Muscle layer of duodenum (tissue), 2 donors: ENCODE measurements at regions not wholly inside any gene's neighbourhood (a gene's known extent, or its start where the extent isn't known, plus 50 kb on each side); places are given as distances from the start of the nearest gene placed in this dataset.

ENCODE experiments used
- H3K27ac ChIP-seq: one replicate; pipeline ENCODE4 v1.7.0; 2013; ENCODE audit warnings: mild to moderate bottlenecking, low read length
- H3K27me3 ChIP-seq: one replicate; pipeline ENCODE4 v1.7.0; 2013; ENCODE audit warnings: low read depth, mild to moderate bottlenecking, control low read depth, low read length
- H3K36me3 ChIP-seq, 2 donors: one replicate each; pipeline ENCODE4 v1.7.0; 2013; ENCODE audit warnings: low read length in 2 of 2, control low read depth in 1 of 2, mild to moderate bottlenecking in 1 of 2; ENCODE audit not compliant: insufficient read depth in 2 of 2, control insufficient read depth in 1 of 2
- H3K4me1 ChIP-seq, 2 donors: one replicate each; pipeline ENCODE4 v1.7.0; 2013; ENCODE audit warnings: low read length in 2 of 2, mild to moderate bottlenecking in 2 of 2, control low read depth in 1 of 2, moderate library complexity in 1 of 2; ENCODE audit not compliant: insufficient read depth in 2 of 2, control insufficient read depth in 1 of 2
- H3K4me3 ChIP-seq, 2 donors: one replicate each; pipeline ENCODE4 v1.7.0; 2013; ENCODE audit warnings: low read length in 2 of 2, low read depth in 1 of 2, mild to moderate bottlenecking in 1 of 2
- H3K9me3 ChIP-seq, 2 donors: one replicate each; pipeline ENCODE4 v1.7.0; 2013; ENCODE audit warnings: low read length in 2 of 2, control low read depth in 1 of 2, mild to moderate bottlenecking in 1 of 2; ENCODE audit not compliant: control insufficient read depth in 1 of 2
- donor health status: healthy.

DNA sequence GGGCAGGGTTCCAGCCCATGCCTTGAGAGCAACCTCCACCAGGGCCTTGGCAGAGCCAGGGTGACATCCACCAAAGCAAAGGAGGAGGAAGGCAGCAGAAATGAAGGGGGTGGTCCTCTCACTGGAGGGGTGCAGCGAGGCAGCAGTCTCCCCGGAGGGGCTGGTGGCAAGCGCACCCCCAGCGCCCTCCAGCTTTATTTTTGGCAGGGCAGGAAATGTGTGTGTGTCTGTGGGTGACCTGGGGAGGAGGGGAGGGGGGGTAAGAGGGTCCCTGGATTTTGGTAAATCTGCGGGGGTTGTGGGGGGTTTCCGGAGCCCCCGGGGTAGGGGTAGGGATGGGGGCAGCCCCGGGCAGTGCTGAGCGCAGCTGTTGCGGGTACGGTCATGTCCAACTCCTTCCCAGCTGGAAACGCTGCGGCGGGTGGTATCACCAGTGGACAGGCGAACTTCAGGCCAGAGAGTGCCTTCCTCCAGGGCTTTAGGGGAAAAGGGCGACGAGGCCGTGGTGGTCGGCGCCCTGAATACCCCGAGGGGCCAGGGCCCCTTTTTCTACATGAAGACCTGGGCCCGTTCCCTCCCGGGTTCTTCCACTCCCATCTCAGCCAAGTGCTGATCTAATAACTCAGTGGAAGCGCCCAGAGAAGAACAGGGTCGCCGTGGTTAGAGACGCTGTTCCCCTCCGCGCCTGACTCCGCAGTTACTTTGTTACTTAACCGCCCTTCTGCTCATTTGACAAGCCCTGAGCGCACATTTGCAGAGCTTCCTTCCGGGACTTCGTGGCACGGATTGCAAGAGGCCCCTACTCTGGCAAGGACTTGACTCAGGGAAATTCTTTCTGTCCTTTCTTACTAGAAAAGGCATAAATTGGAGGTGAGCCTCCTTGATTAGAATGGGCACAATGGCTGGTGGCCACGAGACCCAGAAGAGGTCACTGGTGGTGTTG is 55.2 kb downstream of the FOS start:
- no peaks in the 10 kb centered on the region for H3K27me3 ChIP-seq
- H3K4me3 ChIP-seq = peak overlapping the region; percentile 35 to 42
- peaks cover 0 to 4% of the 10 kb centered on the region in 2 donors for H3K4me1 ChIP-seq
- no peaks in the 10 kb centered on the region for H3K9me3 ChIP-seq
- peak overlapping the region; percentile 57 for H3K27ac ChIP-seq
- no peaks in the 10 kb centered on the region for H3K36me3 ChIP-seq

DNA sequence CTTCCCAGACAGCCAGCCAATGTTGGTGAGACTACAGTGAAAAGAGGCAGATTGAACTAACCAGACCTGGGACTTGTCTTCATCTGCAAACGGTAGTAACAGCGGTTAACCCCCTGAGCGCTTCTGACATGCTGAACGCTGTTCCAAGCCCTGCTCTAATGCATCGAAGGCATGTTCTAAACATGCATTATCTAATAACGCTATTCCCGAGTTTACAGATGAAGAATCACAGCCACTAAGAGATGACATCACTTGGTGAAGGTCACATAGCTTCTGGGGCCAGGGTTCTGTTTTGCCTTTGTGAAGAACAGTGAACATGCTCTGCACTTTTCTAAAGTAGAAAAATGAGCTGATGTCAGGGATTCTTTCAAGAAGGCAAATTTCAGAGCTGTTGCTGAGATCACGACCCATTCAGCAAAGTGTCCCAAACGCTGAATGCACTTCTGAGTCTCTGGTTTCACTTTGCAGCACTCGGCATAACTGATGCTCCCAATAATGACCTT is 56.0 kb downstream of the FOS start:
- no peaks in the 10 kb centered on the region for H3K9me3 ChIP-seq
- H3K27me3 ChIP-seq = no peaks in the 10 kb centered on the region
- peaks cover 0 to 11% of the 10 kb centered on the region in 2 donors for H3K4me1 ChIP-seq
- no peaks in the 10 kb centered on the region for H3K36me3 ChIP-seq
- H3K4me3 ChIP-seq = peak overlapping the region; percentile 35 to 42
- peak overlapping the region; percentile 57 for H3K27ac ChIP-seq

DNA sequence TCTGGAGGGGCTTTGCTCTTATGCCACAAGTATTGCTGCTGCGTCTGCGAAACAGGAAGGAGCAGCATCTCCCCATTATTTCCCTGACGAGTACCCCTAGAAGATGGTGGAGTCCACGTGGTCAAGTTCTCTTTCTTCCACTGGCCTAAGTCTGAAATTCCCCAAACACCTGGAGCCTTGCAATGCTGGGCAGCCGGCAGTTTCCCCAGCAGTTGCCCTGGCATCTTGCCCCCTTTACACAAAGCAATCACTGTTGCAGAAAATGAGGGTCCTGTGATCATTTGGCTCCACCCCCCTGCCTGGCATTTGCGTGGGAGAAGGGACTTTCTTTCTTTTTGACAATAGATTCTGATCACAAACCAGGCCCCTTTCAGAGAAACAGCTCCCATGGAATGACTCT is 56.9 kb downstream of the FOS start:
- H3K27me3 ChIP-seq = no peaks in the 10 kb centered on the region
- H3K4me3 ChIP-seq = no peak overlapping the region
- no peak overlapping the region for H3K27ac ChIP-seq
- H3K9me3 ChIP-seq = no peaks in the 10 kb centered on the region
- H3K36me3 ChIP-seq = no peaks in the 10 kb centered on the region
- H3K4me1 ChIP-seq = peaks cover 0 to 11% of the 10 kb centered on the region in 2 donors

DNA sequence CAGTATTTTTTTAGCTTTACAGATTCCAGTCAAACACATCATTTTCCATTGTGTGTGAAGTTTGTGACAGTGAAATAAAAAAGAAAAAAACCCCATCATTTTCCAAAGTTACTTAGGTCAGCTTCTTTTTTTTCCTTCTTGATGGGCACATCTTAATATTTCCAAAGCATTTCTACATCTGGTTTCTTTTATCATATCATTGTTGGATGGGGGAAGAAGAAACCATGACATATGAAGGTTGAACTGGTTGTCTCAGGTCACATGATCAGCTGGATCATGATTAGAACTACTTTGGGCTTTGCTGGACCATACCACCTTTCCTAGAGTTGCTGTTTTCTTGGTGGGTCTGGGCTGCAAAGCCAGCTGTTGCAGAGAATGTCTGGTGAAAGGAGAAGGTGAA is 59.8 kb downstream of the FOS start:
- Histone ChIP-seq H3K36me3 (no peaks in the 10 kb centered on the region), H3K9me3 (no peaks in the 10 kb centered on the region), H3K27ac (no peak overlapping the region), H3K4me1 (peaks cover 0 to 16% of the 10 kb centered on the region in 2 donors), H3K4me3 (no peak overlapping the region), H3K27me3 (no peaks in the 10 kb centered on the region)

- H3K27me3 ChIP-seq = no peaks in the 10 kb centered on the region
- H3K9me3 ChIP-seq = no peaks in the 10 kb centered on the region
- no peak overlapping the region for H3K4me3 ChIP-seq
- peaks cover 0 to 16% of the 10 kb centered on the region in 2 donors for H3K4me1 ChIP-seq
- H3K27ac ChIP-seq = no peak overlapping the region
- H3K36me3 ChIP-seq = no peaks in the 10 kb centered on the region
Observed at GRCh38 chr14:75339059-75339458, 60.4 kb downstream of the FOS start.

DNA sequence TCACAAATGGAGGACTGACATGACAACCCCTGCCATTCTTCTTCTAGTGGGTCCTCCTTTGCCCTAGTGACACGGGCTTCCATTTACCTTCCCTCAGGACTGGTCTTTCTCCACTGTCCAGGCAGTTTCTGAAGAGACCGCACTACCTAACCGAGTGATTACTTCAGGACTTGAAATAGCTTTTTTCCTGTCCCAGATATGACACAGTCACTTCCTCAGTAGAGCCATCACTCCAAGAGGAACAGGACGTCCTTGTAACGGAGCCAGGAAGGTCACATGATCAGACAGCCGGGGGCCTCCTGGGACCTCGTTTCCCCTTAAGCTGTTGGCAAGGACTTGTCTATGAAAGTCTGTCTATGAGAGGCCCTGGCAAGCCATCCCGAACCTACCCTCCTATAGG is 62.3 kb downstream of the FOS start:
- peaks cover 0 to 12% of the 10 kb centered on the region in 2 donors for H3K4me1 ChIP-seq
- no peaks in the 10 kb centered on the region for H3K9me3 ChIP-seq
- no peaks in the 10 kb centered on the region for H3K36me3 ChIP-seq
- no peak overlapping the region for H3K4me3 ChIP-seq
- H3K27me3 ChIP-seq = no peaks in the 10 kb centered on the region
- peak overlapping the region; percentile 89 for H3K27ac ChIP-seq

GRCh38 chr14:75341620-75342019 is 63.0 kb downstream of the FOS start:
- H3K27ac ChIP-seq = peak overlapping the region; percentile 89
- H3K4me3 ChIP-seq = no peak overlapping the region
- H3K4me1 ChIP-seq = peaks cover 0 to 12% of the 10 kb centered on the region in 2 donors
- no peaks in the 10 kb centered on the region for H3K27me3 ChIP-seq
- no peaks in the 10 kb centered on the region for H3K36me3 ChIP-seq
- no peaks in the 10 kb centered on the region for H3K9me3 ChIP-seq

- H3K27ac ChIP-seq = no peak overlapping the region
- H3K4me1 ChIP-seq = peaks cover 0 to 12% of the 10 kb centered on the region in 2 donors
Observed at GRCh38 chr14:75342762-75343599, 64.4 kb downstream of the FOS start.

GRCh38 chr14:75343911-75344310 is 65.3 kb downstream of the FOS start:
- H3K4me3 ChIP-seq = no peak overlapping the region
- no peaks in the 10 kb centered on the region for H3K36me3 ChIP-seq
- H3K27me3 ChIP-seq = no peaks in the 10 kb centered on the region
- no peaks in the 10 kb centered on the region for H3K9me3 ChIP-seq
- H3K27ac ChIP-seq = no peak overlapping the region
- H3K4me1 ChIP-seq = peaks cover 0 to 12% of the 10 kb centered on the region in 2 donors

More at GRCh38 chr14:75342762-75343599, 64.4 kb downstream of the FOS start:
- Histone ChIP-seq H3K27me3 (no peaks in the 10 kb centered on the region), H3K36me3 (no peaks in the 10 kb centered on the region), H3K4me3 (no peak overlapping the region), H3K9me3 (no peaks in the 10 kb centered on the region)

- H3K4me3 ChIP-seq = no peak overlapping the region
- H3K27ac ChIP-seq = no peak overlapping the region
- no peaks in the 10 kb centered on the region for H3K36me3 ChIP-seq
- no peaks in the 10 kb centered on the region for H3K9me3 ChIP-seq
- H3K27me3 ChIP-seq = no peaks in the 10 kb centered on the region
- peaks cover 0 to 7% of the 10 kb centered on the region in 2 donors for H3K4me1 ChIP-seq
Observed at GRCh38 chr14:75344411-75344810, 65.8 kb downstream of the FOS start.

- H3K27me3 ChIP-seq = no peaks in the 10 kb centered on the region
- H3K4me3 ChIP-seq = no peak overlapping the region
- no peaks in the 10 kb centered on the region for H3K36me3 ChIP-seq
- no peak overlapping the region for H3K27ac ChIP-seq
- H3K4me1 ChIP-seq = peaks cover 0 to 8% of the 10 kb centered on the region in 2 donors
- no peaks in the 10 kb centered on the region for H3K9me3 ChIP-seq
Observed at GRCh38 chr14:75350505-75351060, 72.0 kb downstream of the FOS start.
